ENCODE measurements at regions not wholly inside any gene's neighbourhood (a gene's known extent, or its start where the extent isn't known, plus 50 kb on each side); places are given as distances from the start of the nearest gene placed in this dataset.

GRCh38 chr9:95757439-95757838 lies 118.1 kb upstream of the ERCC6L2 start:
- no peak for DNase-seq (ENCODE audit: low read depth in 2 of 2)

DNA sequence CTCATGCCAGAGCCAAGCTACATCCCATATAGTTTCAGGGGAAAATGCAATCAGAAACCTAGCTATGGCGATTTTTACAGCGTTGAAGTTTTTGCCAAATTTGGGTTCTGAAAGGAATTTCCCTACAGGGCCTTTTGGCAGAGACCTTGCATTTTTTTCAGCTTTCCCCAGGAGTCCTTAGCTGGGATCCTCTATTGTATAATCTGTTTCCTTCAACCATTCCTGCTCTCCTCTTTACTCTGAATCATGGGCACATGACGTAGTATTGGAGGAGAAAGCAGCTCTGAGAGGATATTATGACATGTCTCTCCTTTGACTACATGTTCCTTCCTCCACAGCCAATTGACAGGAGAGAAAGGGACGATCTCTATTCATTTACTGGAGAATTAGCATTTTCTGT lies 118.5 kb upstream of the ERCC6L2 start:
- DNase-seq (ENCODE audit: low read depth in 2 of 2): no peak

- no peak for DNase-seq (ENCODE audit: low read depth in 2 of 2)
Measured at GRCh38 chr9:95756101-95756500, 119.4 kb upstream of the ERCC6L2 start.

DNA sequence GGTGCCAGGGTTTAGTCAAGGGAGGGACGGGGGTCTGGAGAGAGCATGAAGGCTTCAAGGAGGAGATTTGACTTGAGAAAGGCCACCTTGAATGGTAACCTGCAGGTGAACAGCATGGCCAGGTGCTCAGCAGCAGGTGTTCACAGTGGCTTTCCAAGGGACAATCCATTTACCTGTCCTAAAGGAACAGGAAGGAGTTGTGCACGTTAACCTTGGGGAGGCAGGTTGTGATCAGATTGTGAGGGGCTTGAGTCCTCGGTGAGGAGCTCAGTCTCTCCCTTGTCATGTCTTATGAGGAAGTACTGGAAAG lies 120.1 kb upstream of the ERCC6L2 start:
- no peak for DNase-seq (ENCODE audit: low read depth in 2 of 2)

DNA sequence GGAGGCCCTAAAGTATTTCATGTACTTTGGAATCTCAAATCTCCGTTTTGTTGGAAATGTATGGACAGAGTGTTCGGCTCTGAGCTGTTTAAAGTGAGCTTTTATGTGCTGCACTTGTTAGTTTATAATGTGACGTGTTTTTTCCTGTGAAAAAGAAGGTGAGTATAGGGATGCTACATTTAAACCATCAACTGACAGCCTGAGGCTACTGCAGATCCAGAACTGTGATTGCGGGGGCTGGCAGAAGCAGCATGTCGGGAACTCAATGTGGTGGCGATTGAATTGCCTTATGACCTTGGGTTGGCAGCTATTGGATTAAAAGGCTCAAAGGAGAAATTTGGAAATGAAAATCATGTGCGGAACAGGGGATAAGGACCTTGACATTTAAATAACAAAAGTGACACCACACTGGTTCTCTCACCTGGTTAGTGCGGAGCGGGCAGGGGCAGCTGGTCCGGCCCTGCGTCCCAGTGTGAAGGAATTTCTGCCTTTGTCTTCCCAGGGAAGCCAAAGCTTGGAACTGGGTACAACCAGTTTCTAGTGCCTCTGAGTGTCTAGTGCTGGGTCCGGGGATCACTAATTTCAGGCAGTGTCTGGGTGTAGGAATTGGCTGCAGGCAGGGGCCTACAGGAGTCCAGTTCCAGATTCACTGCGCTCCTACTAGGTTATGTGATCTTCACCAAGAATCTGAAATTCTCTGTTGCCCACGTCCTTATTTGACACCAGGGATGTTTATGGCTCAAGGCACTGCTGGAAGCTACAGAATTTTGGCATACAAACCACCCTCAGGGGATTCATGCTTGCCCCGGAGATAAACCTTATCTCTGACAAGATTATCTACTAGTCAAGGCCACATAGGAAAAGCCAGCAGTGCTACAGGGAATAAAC lies 120.7 kb upstream of the ERCC6L2 start:
- no peak for DNase-seq (ENCODE audit: low read depth in 2 of 2)

- DNase-seq (ENCODE audit: low read depth in 2 of 2): no peak
Measured at GRCh38 chr9:95753762-95754465, 121.6 kb upstream of the ERCC6L2 start.

DNA sequence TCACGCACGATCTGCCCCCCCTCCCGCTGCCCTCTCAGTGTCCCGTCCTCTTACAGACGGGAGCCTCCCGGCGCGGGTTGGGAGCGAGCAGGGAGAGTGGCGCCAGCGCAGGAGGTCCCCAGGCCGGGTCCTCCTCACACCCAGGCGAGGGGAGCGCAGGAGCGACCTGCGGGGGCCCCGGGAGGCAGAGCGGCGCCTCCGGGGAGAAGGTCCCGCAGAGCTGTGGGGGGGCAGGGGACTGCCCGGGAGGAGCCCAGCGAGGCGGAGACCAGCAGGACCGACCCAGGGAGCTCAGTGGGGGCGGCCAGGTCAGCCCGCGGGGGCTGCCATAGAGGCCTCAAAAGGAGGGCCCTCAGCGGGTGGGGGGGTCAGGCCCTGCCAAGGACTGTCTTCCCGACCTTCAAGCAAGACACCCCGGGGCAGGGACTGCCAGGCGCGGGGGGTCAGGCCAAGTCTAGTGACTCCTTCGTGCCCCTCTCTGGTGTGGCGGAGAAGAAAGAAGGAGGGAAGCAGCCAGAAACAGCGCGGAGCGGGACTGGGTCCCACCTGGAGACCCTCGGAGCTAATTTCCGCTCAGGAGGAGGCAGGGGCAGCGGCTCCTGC lies 123.3 kb upstream of the ERCC6L2 start:
- no peak for DNase-seq (ENCODE audit: low read depth in 2 of 2)

DNA sequence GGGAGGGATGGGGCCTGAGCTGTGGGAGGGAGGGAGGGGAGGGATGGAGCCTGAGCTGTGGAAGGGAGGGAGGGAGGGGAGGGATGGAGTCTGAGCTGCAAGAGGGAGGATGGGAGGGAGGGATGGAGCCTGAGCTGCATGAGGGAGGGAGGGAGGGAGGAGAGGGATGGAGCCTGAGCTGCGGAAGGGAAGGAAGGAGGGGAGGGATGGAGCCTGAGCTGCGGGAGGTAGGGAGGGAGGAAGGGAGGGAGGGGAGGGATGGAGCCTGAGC lies 124.0 kb upstream of the ERCC6L2 start:
- no peak for DNase-seq (ENCODE audit: low read depth in 2 of 2)

- no peak for DNase-seq (ENCODE audit: low read depth in 2 of 2)
Measured at GRCh38 chr9:95750725-95751519, 124.6 kb upstream of the ERCC6L2 start.

DNA sequence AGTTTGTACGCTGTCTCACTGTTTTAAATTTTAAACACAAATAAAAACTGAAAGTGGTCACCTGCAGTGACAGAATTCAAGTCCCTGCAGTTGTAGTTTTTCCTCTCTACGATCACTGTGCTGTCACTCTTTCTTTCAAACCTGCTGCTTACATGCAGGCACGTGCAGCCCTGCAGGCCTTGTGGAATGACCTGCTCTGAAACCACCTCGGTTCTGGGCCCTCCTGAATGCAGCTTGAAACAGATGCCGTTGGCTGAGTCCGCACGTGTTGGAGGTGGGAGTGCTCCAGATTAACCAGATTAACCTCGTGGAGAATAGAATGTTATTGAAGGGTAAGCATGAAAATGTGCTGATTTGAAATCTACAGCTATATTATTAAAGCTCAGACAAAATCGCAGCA lies 126.0 kb upstream of the ERCC6L2 start:
- DNase-seq (ENCODE audit: low read depth in 2 of 2): no peak

- DNase-seq (ENCODE audit: low read depth in 2 of 2): no peak
Measured at GRCh38 chr9:95746408-95747180, 128.9 kb upstream of the ERCC6L2 start.

GRCh38 chr9:95742821-95743220 lies 132.7 kb upstream of the ERCC6L2 start:
- DNase-seq (ENCODE audit: low read depth in 2 of 2): no peak

- DNase-seq (ENCODE audit: low read depth in 2 of 2): no peak
Measured at GRCh38 chr9:95741631-95742030, 133.9 kb upstream of the ERCC6L2 start.

GRCh38 chr9:95740217-95741004 lies 135.1 kb upstream of the ERCC6L2 start:
- DNase-seq (ENCODE audit: low read depth in 2 of 2): no peak

GRCh38 chr9:95738438-95738837 lies 137.1 kb upstream of the ERCC6L2 start:
- DNase-seq (ENCODE audit: low read depth in 2 of 2): no peak

- DNase-seq (ENCODE audit: low read depth in 2 of 2): no peak
Measured at GRCh38 chr9:95736891-95737522, 138.5 kb upstream of the ERCC6L2 start.

GRCh38 chr9:95736370-95736769 lies 139.1 kb upstream of the ERCC6L2 start:
- DNase-seq (ENCODE audit: low read depth in 2 of 2): no peak

- no peak for DNase-seq (ENCODE audit: low read depth in 2 of 2)
Measured at GRCh38 chr9:95735701-95736100, 139.8 kb upstream of the ERCC6L2 start.

- no peak for DNase-seq (ENCODE audit: low read depth in 2 of 2)
Measured at GRCh38 chr9:95733741-95734666, 141.5 kb upstream of the ERCC6L2 start.

Measured in stimulated activated CD8-positive, alpha-beta memory T cell treated with anti-CD3 and anti-CD28 coated beads, Interleukin-2, amount 100 ng/mL, for 1 hour (primary cell).